Upper lobe of right lung (tissue), 1 donor: ENCODE measurements at regions not wholly inside any gene's neighbourhood (a gene's known extent, or its start where the extent isn't known, plus 50 kb on each side); places are given as distances from the start of the nearest gene placed in this dataset.

ENCODE experiments used
- ATAC-seq: fragments of 200-7000 bp; cut with Tn5 transposase; one replicate; pipeline ENCODE4 v1.9.1; 2020; ENCODE audit warnings: mild to moderate bottlenecking, moderate library complexity
- DNase-seq: peaks from one replicate; pipeline ENCODE4 v3.0.0-alpha.2; 2020
- H3K27ac ChIP-seq: fragments of 200-600 bp; one replicate; pipeline ENCODE4 v1.8.0; 2022
- H3K27me3 ChIP-seq: fragments of 200-600 bp; one replicate; pipeline ENCODE4 v1.8.0; 2022; ENCODE audit warnings: mild to moderate bottlenecking
- H3K36me3 ChIP-seq: fragments of 200-600 bp; one replicate; pipeline ENCODE4 v1.8.0; 2022
- H3K4me1 ChIP-seq: fragments of 200-600 bp; one replicate; pipeline ENCODE4 v1.8.0; 2022
- H3K4me3 ChIP-seq: fragments of 200-600 bp; one replicate; pipeline ENCODE4 v1.8.0; 2022; ENCODE audit warnings: mild to moderate bottlenecking
- H3K9me3 ChIP-seq: fragments of 200-600 bp; one replicate; pipeline ENCODE4 v1.8.0; 2022
- intact Hi-C: fragments of 100-400 bp; cut with DNase I; formaldehyde crosslinking; loops from one replicate; pipeline ENCODE4 v1.11.0; 2022
- TF ChIP-seq, protein P1 (sequence below): fragments of 200-600 bp; IDR thresholded peaks from one replicate; pipeline ENCODE4 v1.8.0; 2022; ENCODE audit warnings: antibody characterized with exemption
- donor health status: DM: no; HTN: yes; CAD: no; lungs with severe emphysema.

DNA sequence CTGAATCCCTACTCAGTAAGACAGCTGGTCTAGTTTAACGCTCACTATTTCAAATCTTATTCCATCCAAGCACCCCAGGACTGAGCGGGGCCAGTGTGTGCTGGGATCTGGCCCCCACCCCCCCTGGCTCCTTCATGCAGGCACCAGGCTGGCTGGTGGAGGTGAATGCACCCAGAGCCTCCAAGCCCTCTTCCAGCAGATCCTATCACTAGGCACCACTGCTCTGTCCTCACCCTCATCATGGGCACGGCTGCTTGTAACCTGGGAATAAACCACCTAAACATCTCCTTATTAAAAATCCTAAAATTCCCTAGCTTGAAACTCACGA is 194.3 kb downstream of the ARL4C start:
- H3K4me1 ChIP-seq, result no peaks in the 10 kb centered on the region
- no peaks in the 10 kb centered on the region for H3K9me3 ChIP-seq
- TF ChIP-seq, protein P1, sequence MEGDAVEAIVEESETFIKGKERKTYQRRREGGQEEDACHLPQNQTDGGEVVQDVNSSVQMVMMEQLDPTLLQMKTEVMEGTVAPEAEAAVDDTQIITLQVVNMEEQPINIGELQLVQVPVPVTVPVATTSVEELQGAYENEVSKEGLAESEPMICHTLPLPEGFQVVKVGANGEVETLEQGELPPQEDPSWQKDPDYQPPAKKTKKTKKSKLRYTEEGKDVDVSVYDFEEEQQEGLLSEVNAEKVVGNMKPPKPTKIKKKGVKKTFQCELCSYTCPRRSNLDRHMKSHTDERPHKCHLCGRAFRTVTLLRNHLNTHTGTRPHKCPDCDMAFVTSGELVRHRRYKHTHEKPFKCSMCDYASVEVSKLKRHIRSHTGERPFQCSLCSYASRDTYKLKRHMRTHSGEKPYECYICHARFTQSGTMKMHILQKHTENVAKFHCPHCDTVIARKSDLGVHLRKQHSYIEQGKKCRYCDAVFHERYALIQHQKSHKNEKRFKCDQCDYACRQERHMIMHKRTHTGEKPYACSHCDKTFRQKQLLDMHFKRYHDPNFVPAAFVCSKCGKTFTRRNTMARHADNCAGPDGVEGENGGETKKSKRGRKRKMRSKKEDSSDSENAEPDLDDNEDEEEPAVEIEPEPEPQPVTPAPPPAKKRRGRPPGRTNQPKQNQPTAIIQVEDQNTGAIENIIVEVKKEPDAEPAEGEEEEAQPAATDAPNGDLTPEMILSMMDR, result no peak
- intact Hi-C loops, result no loop called here
- H3K36me3 ChIP-seq, result no peaks in the 10 kb centered on the region
- ATAC-seq, result no peak
- no peak for DNase-seq
- H3K27me3 ChIP-seq, result no peaks in the 10 kb centered on the region
- H3K27ac ChIP-seq, result no peak overlapping the region
- H3K4me3 ChIP-seq, result no peak overlapping the region

DNA sequence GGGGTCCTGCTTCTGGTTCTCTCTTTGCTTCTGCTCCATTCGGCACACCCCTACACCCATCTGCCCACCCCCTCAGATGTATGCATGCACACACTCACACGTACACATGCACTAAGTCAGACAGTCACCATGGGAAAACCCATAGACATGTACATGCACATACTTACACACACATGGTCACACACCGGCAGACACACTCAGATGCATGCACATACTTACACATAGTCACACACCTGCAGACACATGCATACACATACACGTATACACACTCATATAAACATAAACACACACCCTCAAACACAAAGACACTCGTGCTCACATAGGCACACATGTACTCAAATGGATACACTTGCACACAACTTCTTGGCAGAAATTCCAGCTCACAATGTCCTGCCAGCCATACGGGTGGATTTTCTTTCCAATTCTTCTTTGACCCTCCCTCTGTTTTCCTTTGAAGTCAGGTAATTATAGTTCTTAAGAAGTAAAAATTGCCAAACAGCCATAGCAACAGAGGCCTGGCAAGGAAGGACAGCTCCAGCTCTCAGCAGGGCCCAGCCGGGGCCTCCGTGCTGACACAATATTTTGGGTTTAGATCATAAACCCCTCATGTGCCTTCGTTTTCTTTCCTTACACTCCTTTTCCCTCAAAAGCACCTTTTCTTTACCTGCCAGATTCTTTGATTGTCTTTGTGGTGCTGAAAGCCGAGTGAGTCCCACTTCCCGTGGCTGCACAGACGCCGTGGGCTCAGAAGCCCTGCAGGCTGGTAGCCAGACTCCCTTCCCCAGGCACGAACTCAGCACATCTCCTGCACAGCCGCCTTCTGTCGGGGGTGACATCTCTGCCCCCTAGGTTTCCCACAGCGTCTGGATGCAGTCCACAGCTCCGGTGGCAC is 195.7 kb downstream of the ARL4C start:
- no peak overlapping the region for H3K4me3 ChIP-seq
- no peaks in the 10 kb centered on the region for H3K36me3 ChIP-seq
- no peaks in the 10 kb centered on the region for H3K27me3 ChIP-seq
- intact Hi-C loops, result no loop called here
- ATAC-seq (peak; percentile 29), DNase-seq (no peak)
- H3K9me3 ChIP-seq, result no peaks in the 10 kb centered on the region
- no peaks in the 10 kb centered on the region for H3K4me1 ChIP-seq
- TF ChIP-seq, protein P1, result no peak
- H3K27ac ChIP-seq, result no peak overlapping the region

DNA sequence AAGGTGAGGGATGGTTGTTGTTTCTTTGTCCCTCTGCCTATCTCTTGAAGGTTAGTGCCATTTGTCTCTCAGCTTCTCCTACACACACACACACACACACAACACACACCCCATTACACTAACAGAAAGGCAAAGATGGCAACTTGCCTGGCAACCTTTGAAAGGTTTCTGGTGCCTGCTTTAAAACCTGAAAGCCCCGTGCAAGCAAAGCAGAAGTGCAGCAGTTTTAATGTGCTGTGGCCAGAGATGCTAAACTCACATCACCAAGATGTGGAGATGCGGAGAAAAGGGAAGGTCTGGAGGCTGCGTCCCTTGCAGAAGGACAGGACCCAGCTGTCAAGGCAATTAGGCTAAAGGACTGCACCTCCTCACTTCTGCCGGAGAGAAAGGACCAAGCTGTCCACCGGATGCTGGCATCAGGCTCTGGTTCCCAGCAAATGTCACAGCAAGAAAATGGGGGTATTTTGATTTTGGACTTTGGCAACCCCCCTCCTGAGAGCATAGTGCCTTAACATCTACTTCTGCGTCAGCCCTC is 196.4 kb downstream of the ARL4C start:
- ATAC-seq (no peak), DNase-seq (no peak)
- intact Hi-C loops, result no loop called here
- no peaks in the 10 kb centered on the region for H3K9me3 ChIP-seq
- H3K27me3 ChIP-seq, result no peaks in the 10 kb centered on the region
- H3K36me3 ChIP-seq, result no peaks in the 10 kb centered on the region
- no peaks in the 10 kb centered on the region for H3K4me1 ChIP-seq
- TF ChIP-seq, protein P1, result no peak
- no peak overlapping the region for H3K27ac ChIP-seq
- H3K4me3 ChIP-seq, result no peak overlapping the region

DNA sequence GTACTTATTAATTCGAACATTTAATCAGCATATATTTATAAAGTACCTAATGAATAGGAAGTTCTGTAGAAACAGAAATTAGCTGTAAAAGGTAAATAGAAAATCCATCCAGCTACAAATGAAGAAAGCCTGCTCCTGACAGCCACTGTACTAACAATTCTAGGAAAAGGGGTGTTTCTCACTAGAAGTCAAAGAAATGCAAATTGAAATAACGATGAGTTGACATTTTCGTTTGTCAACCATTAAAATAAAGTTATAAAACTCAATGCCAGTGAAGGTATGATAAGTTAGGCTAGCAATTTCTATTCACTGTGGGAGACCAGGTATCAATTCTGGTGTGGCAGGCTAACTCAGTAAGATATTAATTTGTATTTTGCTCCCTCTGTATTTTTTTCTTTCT is 198.0 kb downstream of the ARL4C start:
- Histone ChIP-seq H3K4me1 (no peaks in the 10 kb centered on the region), H3K27me3 (no peaks in the 10 kb centered on the region), H3K27ac (no peak overlapping the region), H3K36me3 (no peaks in the 10 kb centered on the region), H3K9me3 (no peaks in the 10 kb centered on the region), H3K4me3 (no peak overlapping the region)
- intact Hi-C loops, result no loop called here
- ATAC-seq (no peak), DNase-seq (no peak)
- TF ChIP-seq, protein P1, result no peak

DNA sequence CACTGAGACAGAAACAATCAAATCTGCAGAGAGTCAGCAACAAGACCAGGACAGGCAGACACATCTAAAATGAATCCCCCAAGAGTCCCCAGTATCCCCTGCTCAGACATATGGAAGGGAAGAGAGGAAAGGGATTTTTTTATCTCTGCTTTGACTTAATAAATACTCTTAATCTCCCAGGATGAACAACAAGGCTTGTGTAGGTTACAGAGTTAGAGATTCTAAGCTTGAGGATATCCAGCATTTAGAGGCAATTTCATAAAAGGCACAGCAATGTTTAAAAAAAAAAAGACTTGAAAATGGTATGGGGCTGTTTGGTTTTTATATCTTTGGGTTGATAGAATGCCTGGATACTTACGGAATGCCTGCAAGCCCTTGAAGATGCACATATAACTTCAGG is 199.9 kb downstream of the ARL4C start:
- no peak for DNase-seq
- Histone ChIP-seq H3K4me3 (no peak overlapping the region), H3K9me3 (no peaks in the 10 kb centered on the region), H3K4me1 (peaks cover 1% of the 10 kb centered on the region), H3K36me3 (no peaks in the 10 kb centered on the region), H3K27me3 (no peaks in the 10 kb centered on the region), H3K27ac (no peak overlapping the region)
- no peak for ATAC-seq
- TF ChIP-seq, protein P1, result no peak
- intact Hi-C loops, result no loop called here
